Right lobe of liver (tissue), 6 donors: ENCODE measurements at regions not wholly inside any gene's neighbourhood (a gene's known extent, or its start where the extent isn't known, plus 50 kb on each side); places are given as distances from the start of the nearest gene placed in this dataset.

ENCODE experiments used
- ATAC-seq, 4 donors: fragments of 200-7000 bp; cut with Tn5 transposase; one replicate each; pipeline ENCODE4 v1.9.1; 2020; ENCODE audit warnings: mild to moderate bottlenecking in 4 of 4, moderate library complexity in 4 of 4
- DNase-seq, 3 donors: peaks; one replicate each; pipeline ENCODE4 v3.0.0-alpha.2; 2020
- H3K27ac ChIP-seq, 3 donors: fragments of 200-600 bp; one replicate each; pipeline ENCODE4 v1.8.0; 2022
- H3K27me3 ChIP-seq, 2 donors: fragments of 200-600 bp; one replicate each; pipeline ENCODE4 v1.8.0; 2022
- H3K36me3 ChIP-seq, 4 donors: fragments of 200-600 bp; sonication (generic) in 1 of 4; one replicate each; pipeline versions ENCODE4 v1.5.1 to v1.8.0; 2017 to 2022; ENCODE audit warnings: control low read depth in 1 of 4
- H3K4me1 ChIP-seq, 4 donors: fragments of 200-600 bp; sonication (generic) in 1 of 4; one replicate each; pipeline versions ENCODE4 v1.5.1 to v1.8.0; 2017 to 2022; ENCODE audit warnings: control low read depth in 1 of 4
- H3K4me3 ChIP-seq, 3 donors: fragments of 200-600 bp; one replicate each; pipeline ENCODE4 v1.8.0; 2022
- H3K9me3 ChIP-seq, 4 donors: fragments of 200-600 bp; sonication (generic) in 1 of 4; one replicate each; pipeline versions ENCODE4 v1.5.1 to v1.8.0; 2017 to 2022; ENCODE audit warnings: control low read depth in 1 of 4
- POLR2A ChIP-seq: fragments of 450-650 bp; IDR thresholded peaks from one replicate; pipeline ENCODE4 v1.6.1; 2017; ENCODE audit warnings: antibody characterized with exemption, mild to moderate bottlenecking
- WGBS: methylation state at CpG from one replicate; pipeline ENCODE4 v1.1.6; 2018; ENCODE audit warnings: low coverage, low lambda C conversion rate; ENCODE audit not compliant: insufficient coverage; ENCODE audit errors: missing lambda C conversion rate; 5-methylcytosine and 5-hydroxymethylcytosine counted together
- intact Hi-C, 2 donors: fragments of 100-400 bp; cut with DNase I; formaldehyde crosslinking; loops; one replicate each; pipeline versions ENCODE4 v1.11.2 to v1.14.1; 2022
- TF ChIP-seq, protein P1 (sequence below), 4 donors: fragments of 200-600 bp in 3 of 4; fragments of 450-650 bp in 1 of 4; IDR thresholded peaks; one replicate each; pipeline versions ENCODE4 v1.5.1 to v1.8.0; 2016 to 2022; ENCODE audit warnings: antibody characterized with exemption in 4 of 4, mild to moderate bottlenecking in 2 of 4
- donor health status: DM: no; HTN: yes; CAD: no.
- donor health status: DM: no; HTN: no; CAD: no.
- donor health status: DM: no; HTN: no; CAD: no.
- donor health status: DM: no; HTN: yes; CAD: no.
- donor health status: DM: no; HTN: yes; CAD: no.

GRCh38 chr1:173411835-173412742, 65.0 kb upstream of the PRDX6 start:
- no peak for DNase-seq
- ATAC-seq: peak in 2 of 4 donors; percentile 21 to 25
- intact Hi-C loops: no loop called here
- Histone ChIP-seq H3K27me3 (no peaks in the 10 kb centered on the region), H3K36me3 (no peaks in the 10 kb centered on the region), H3K4me3 (no peak overlapping the region), H3K9me3 (no peaks in the 10 kb centered on the region), H3K4me1 (no peaks in the 10 kb centered on the region), H3K27ac (no peak overlapping the region)
- TF ChIP-seq, protein P1, sequence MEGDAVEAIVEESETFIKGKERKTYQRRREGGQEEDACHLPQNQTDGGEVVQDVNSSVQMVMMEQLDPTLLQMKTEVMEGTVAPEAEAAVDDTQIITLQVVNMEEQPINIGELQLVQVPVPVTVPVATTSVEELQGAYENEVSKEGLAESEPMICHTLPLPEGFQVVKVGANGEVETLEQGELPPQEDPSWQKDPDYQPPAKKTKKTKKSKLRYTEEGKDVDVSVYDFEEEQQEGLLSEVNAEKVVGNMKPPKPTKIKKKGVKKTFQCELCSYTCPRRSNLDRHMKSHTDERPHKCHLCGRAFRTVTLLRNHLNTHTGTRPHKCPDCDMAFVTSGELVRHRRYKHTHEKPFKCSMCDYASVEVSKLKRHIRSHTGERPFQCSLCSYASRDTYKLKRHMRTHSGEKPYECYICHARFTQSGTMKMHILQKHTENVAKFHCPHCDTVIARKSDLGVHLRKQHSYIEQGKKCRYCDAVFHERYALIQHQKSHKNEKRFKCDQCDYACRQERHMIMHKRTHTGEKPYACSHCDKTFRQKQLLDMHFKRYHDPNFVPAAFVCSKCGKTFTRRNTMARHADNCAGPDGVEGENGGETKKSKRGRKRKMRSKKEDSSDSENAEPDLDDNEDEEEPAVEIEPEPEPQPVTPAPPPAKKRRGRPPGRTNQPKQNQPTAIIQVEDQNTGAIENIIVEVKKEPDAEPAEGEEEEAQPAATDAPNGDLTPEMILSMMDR (IDR thresholded peaks at IDR 0.05): no peak
- TF ChIP-seq POLR2A: no peak
- 85% methylated on average over 14 of the region's 17 CpGs for WGBS

GRCh38 chr1:173413271-173413707, 63.8 kb upstream of the PRDX6 start:
- Histone ChIP-seq H3K4me3 (no peak overlapping the region), H3K4me1 (no peaks in the 10 kb centered on the region), H3K27me3 (no peaks in the 10 kb centered on the region), H3K36me3 (no peaks in the 10 kb centered on the region), H3K9me3 (no peaks in the 10 kb centered on the region), H3K27ac (no peak overlapping the region)
- intact Hi-C loops: no loop called here
- no peak for DNase-seq
- TF ChIP-seq, protein P1 (IDR thresholded peaks at IDR 0.05): no peak
- TF ChIP-seq POLR2A: no peak
- WGBS: 92% methylated on average over 7 of the region's 7 CpGs
- ATAC-seq: no peak

- Histone ChIP-seq H3K36me3 (no peaks in the 10 kb centered on the region), H3K9me3 (no peaks in the 10 kb centered on the region), H3K4me1 (no peaks in the 10 kb centered on the region), H3K4me3 (no peak overlapping the region), H3K27ac (no peak overlapping the region), H3K27me3 (no peaks in the 10 kb centered on the region)
- DNase-seq (no peak), ATAC-seq (no peak)
- WGBS: 65% methylated on average over 2 of the region's 3 CpGs
- TF ChIP-seq, protein P1 (IDR thresholded peaks at IDR 0.05): no peak
- no peak for TF ChIP-seq POLR2A
- intact Hi-C loops: no loop called here
Measured at GRCh38 chr1:173414136-173414535, 63.0 kb upstream of the PRDX6 start.

- intact Hi-C loops: no loop called here
- ATAC-seq (no peak), DNase-seq (no peak)
- 87% methylated on average over 4 of the region's 5 CpGs for WGBS
- TF ChIP-seq, protein P1 (IDR thresholded peaks at IDR 0.05): no peak
- TF ChIP-seq POLR2A: no peak
- Histone ChIP-seq H3K27me3 (no peaks in the 10 kb centered on the region), H3K27ac (no peak overlapping the region), H3K9me3 (no peaks in the 10 kb centered on the region), H3K4me3 (no peak overlapping the region), H3K4me1 (no peaks in the 10 kb centered on the region), H3K36me3 (no peaks in the 10 kb centered on the region)
Measured at GRCh38 chr1:173414539-173415226, 62.5 kb upstream of the PRDX6 start.
